ENCODE measurements at regions not wholly inside any gene's neighbourhood (a gene's known extent, or its start where the extent isn't known, plus 50 kb on each side); places are given as distances from the start of the nearest gene placed in this dataset.

DNA sequence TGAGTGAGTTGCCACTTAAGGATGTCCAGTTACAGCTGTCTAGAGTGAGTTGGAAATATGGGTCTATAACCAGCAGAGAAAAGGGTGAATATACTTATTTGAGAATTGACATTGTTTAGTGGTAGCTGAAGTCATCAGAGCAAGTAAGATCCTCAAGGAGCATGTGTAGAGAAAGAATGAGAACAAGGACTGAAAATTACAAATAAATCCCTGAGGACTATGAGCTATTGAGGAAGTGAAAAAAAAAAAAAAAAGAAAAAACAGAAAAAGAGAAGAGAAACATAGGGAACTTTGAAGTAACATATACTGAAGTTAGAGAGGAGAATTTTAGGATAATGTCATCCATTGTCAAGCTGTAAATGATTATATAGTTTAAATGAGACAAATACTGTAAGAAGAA lies 134.0 kb upstream of the CCDC68 start:
- TF ChIP-seq POLR2A (IDR thresholded peaks at IDR 0.05) = no peak
- TF ChIP-seq, protein P1, sequence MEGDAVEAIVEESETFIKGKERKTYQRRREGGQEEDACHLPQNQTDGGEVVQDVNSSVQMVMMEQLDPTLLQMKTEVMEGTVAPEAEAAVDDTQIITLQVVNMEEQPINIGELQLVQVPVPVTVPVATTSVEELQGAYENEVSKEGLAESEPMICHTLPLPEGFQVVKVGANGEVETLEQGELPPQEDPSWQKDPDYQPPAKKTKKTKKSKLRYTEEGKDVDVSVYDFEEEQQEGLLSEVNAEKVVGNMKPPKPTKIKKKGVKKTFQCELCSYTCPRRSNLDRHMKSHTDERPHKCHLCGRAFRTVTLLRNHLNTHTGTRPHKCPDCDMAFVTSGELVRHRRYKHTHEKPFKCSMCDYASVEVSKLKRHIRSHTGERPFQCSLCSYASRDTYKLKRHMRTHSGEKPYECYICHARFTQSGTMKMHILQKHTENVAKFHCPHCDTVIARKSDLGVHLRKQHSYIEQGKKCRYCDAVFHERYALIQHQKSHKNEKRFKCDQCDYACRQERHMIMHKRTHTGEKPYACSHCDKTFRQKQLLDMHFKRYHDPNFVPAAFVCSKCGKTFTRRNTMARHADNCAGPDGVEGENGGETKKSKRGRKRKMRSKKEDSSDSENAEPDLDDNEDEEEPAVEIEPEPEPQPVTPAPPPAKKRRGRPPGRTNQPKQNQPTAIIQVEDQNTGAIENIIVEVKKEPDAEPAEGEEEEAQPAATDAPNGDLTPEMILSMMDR (IDR thresholded peaks at IDR 0.05) = no peak

Measured in Peyer's patch (tissue), 4 donors.